ENCODE measurements at regions not wholly inside any gene's neighbourhood (a gene's known extent, or its start where the extent isn't known, plus 50 kb on each side); places are given as distances from the start of the nearest gene placed in this dataset.

- no peaks in the 10 kb centered on the region for H3K27me3 ChIP-seq
- DNase-seq (ENCODE audit: extremely low spot score in 2 of 2) = no peak
- intact Hi-C loops (cut with DNase I) = no loop called here
Observed at GRCh38 chr15:52856286-52856685, 66.2 kb upstream of the ONECUT1 start.

GRCh38 chr15:52855157-52855556 lies 65.0 kb upstream of the ONECUT1 start:
- Histone ChIP-seq H3K9me3 (no peaks in the 10 kb centered on the region), H3K4me3 (no peak overlapping the region), H3K4me1 (no peaks in the 10 kb centered on the region), H3K27ac (no peak overlapping the region), H3K36me3 (no peaks in the 10 kb centered on the region), H3K27me3 (no peaks in the 10 kb centered on the region)
- no peak for DNase-seq (ENCODE audit: extremely low spot score in 2 of 2)
- intact Hi-C loops (cut with DNase I) = no loop called here
- TF ChIP-seq POLR2A (IDR thresholded peaks at IDR 0.05) = no peak
- TF ChIP-seq CTCF (IDR thresholded peaks at IDR 0.05) = no peak
- TF ChIP-seq POLR2AphosphoS5 (IDR thresholded peaks at IDR 0.05; ENCODE audit: insufficient read depth in 1 of 2, low read depth in 1 of 2) = no peak

More at GRCh38 chr15:52856286-52856685, 66.2 kb upstream of the ONECUT1 start:
- no peaks in the 10 kb centered on the region for H3K36me3 ChIP-seq
- H3K27ac ChIP-seq = no peak overlapping the region
- no peaks in the 10 kb centered on the region for H3K9me3 ChIP-seq
- H3K4me3 ChIP-seq = no peak overlapping the region
- no peaks in the 10 kb centered on the region for H3K4me1 ChIP-seq
- TF ChIP-seq POLR2A (IDR thresholded peaks at IDR 0.05) (no peak), POLR2AphosphoS5 (IDR thresholded peaks at IDR 0.05; ENCODE audit: insufficient read depth in 1 of 2, low read depth in 1 of 2) (no peak)

GRCh38 chr15:52844823-52845222 lies 54.7 kb upstream of the ONECUT1 start:
- intact Hi-C loops (cut with DNase I) = no loop called here
- Histone ChIP-seq H3K4me3 (no peak overlapping the region), H3K4me1 (no peaks in the 10 kb centered on the region), H3K27ac (no peak overlapping the region), H3K36me3 (no peaks in the 10 kb centered on the region), H3K27me3 (no peaks in the 10 kb centered on the region), H3K9me3 (no peaks in the 10 kb centered on the region)
- no peak for TF ChIP-seq POLR2AphosphoS5 (IDR thresholded peaks at IDR 0.05; ENCODE audit: insufficient read depth in 1 of 2, low read depth in 1 of 2)
- no peak for TF ChIP-seq CTCF (IDR thresholded peaks at IDR 0.05)
- TF ChIP-seq POLR2A (IDR thresholded peaks at IDR 0.05) = no peak
- DNase-seq (ENCODE audit: extremely low spot score in 2 of 2) = no peak

Measured in vagina (tissue), 2 donors.